Middle frontal gyrus (tissue), 1 donor: ENCODE measurements at regions not wholly inside any gene's neighbourhood (a gene's known extent, or its start where the extent isn't known, plus 50 kb on each side); places are given as distances from the start of the nearest gene placed in this dataset.
"Not testable (repeated sequence)": the region's sequence is repeated elsewhere in the genome, so short reads cannot be mapped to it uniquely, and the experiment has no call there.

Experiments
- DNase-seq: peaks from one replicate; pipeline ENCODE4 v3.0.0-alpha.2; 2015; ENCODE audit warnings: low spot score; ENCODE audit errors: extremely low spot score

- no peak for DNase-seq
These were observed 124.6 kb downstream of the NXPE2 start for GRCh38 chr11:114802878-114803277.

GRCh38 chr11:114805431-114805830 lies 127.1 kb downstream of the NXPE2 start:
- not testable (repeated sequence) for DNase-seq

- no peak for DNase-seq
These were observed 133.6 kb downstream of the NXPE2 start for GRCh38 chr11:114811971-114812370.

GRCh38 chr11:114812733-114813132 lies 134.4 kb downstream of the NXPE2 start:
- DNase-seq: no peak

GRCh38 chr11:114813189-114813718 lies 134.9 kb downstream of the NXPE2 start:
- DNase-seq: no peak

- no peak for DNase-seq
These were observed 136.8 kb downstream of the NXPE2 start for GRCh38 chr11:114815176-114815575.

GRCh38 chr11:114815761-114816160 lies 137.4 kb downstream of the NXPE2 start:
- no peak for DNase-seq

GRCh38 chr11:114816791-114817190 lies 138.5 kb downstream of the NXPE2 start:
- no peak for DNase-seq

- DNase-seq: no peak
These were observed 140.1 kb downstream of the NXPE2 start for GRCh38 chr11:114818382-114818781.

GRCh38 chr11:114819028-114819427 lies 140.7 kb downstream of the NXPE2 start:
- no peak for DNase-seq

- DNase-seq: no peak
These were observed 142.3 kb downstream of the NXPE2 start for GRCh38 chr11:114820621-114821020.

- DNase-seq: no peak
These were observed 143.5 kb downstream of the NXPE2 start for GRCh38 chr11:114821621-114822412.

- no peak for DNase-seq
These were observed 148.6 kb downstream of the NXPE2 start for GRCh38 chr11:114826910-114827442.

GRCh38 chr11:114827736-114828135 lies 149.4 kb downstream of the NXPE2 start:
- no peak for DNase-seq

- no peak for DNase-seq
These were observed 154.3 kb downstream of the NXPE2 start for GRCh38 chr11:114832532-114833125.

GRCh38 chr11:114836161-114836560 lies 157.8 kb downstream of the NXPE2 start:
- DNase-seq: no peak

- DNase-seq: no peak
These were observed 166.6 kb downstream of the NXPE2 start for GRCh38 chr11:114844896-114845295.

GRCh38 chr11:114845766-114846415 lies 167.6 kb downstream of the NXPE2 start:
- no peak for DNase-seq

- DNase-seq: peak; percentile 47
These were observed 168.1 kb downstream of the NXPE2 start for GRCh38 chr11:114846416-114846791.

GRCh38 chr11:114847306-114847975 lies 169.1 kb downstream of the NXPE2 start:
- DNase-seq: no peak

GRCh38 chr11:114848027-114848426 lies 169.7 kb downstream of the NXPE2 start:
- no peak for DNase-seq
